Lower leg skin (tissue), 3 donors: ENCODE measurements at regions not wholly inside any gene's neighbourhood (a gene's known extent, or its start where the extent isn't known, plus 50 kb on each side); places are given as distances from the start of the nearest gene placed in this dataset.

Experiments
- CTCF ChIP-seq, 3 donors: fragments of 450-650 bp; IDR thresholded peaks; one replicate each; pipeline ENCODE4 v1.5.1; 2016; ENCODE audit warnings: antibody characterized with exemption in 3 of 3, mild to moderate bottlenecking in 3 of 3, moderate library complexity in 2 of 3
- POLR2A ChIP-seq, 2 donors: fragments of 450-650 bp; IDR thresholded peaks; one replicate each; pipeline ENCODE4 v1.6.1; 2016 to 2017; ENCODE audit warnings: antibody characterized with exemption in 2 of 2, mild to moderate bottlenecking in 1 of 2, moderate library complexity in 1 of 2

GRCh38 chr4:33369446-33369845 is 2649.3 kb downstream of the PCDH7 start:
- TF ChIP-seq CTCF (IDR thresholded peaks at IDR 0.05): no peak
- TF ChIP-seq POLR2A (IDR thresholded peaks at IDR 0.05): no peak
